Mammary epithelial cell (primary cell): ENCODE measurements at regions not wholly inside any gene's neighbourhood (a gene's known extent, or its start where the extent isn't known, plus 50 kb on each side); places are given as distances from the start of the nearest gene placed in this dataset.

Experiments used
- CTCF ChIP-seq, 2 donors: IDR thresholded peaks in 1 of 2; conservative IDR thresholded peaks in 1 of 2; 2 replicates each; pipeline ENCODE4 v1.5.1; 2011 to 2012; ENCODE audit warnings: inconsistent platforms in 2 of 2, low read length in 2 of 2, mild to moderate bottlenecking in 2 of 2, control low read depth in 1 of 2, low read depth in 1 of 2; ENCODE audit not compliant: insufficient read depth in 1 of 2; ENCODE audit errors: extremely low read depth in 1 of 2
- EZH2 ChIP-seq: IDR thresholded peaks from 2 replicates; pipeline ENCODE4 v1.6.1; 2012; ENCODE audit warnings: low read length, inconsistent platforms, borderline replicate concordance

DNA sequence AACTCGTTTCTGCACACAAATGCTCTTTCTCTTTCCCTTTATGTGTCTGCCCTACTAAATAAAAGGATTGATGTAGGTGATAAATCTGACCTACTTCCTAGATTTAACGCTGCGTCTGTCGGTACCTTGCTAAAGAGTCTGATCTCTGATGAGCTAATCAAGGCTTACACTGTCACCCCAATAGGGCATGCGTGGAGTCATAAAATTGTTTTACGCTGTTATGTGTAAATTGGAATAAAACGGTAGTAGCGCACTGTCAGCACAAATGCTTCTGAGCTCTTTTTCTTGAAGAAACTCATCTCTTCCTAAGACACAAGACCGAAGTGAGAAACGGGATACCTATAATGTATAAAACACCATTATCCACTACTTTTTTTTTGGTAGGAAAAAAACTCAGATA is 2106.3 kb upstream of the WWC1 start:
- no peak for TF ChIP-seq CTCF (conservative IDR thresholded peaks at IDR 0.05 in 1 of 2, IDR thresholded peaks at IDR 0.05 in 1 of 2; ENCODE audit: extremely low read depth in 1 of 2, insufficient read depth in 1 of 2, low read depth in 1 of 2, low read length in 2 of 2)
- TF ChIP-seq EZH2, result no peak
